Transverse colon (tissue), 4 donors: ENCODE measurements at regions not wholly inside any gene's neighbourhood (a gene's known extent, or its start where the extent isn't known, plus 50 kb on each side); places are given as distances from the start of the nearest gene placed in this dataset.

Experiments
- CTCF ChIP-seq, 5 experiments: fragments of 200-600 bp in 3 of 5; fragments of 450-650 bp in 2 of 5; sonication (generic) in 3 of 5; IDR thresholded peaks; 1 replicate in 2 of 5; 2 replicates in 3 of 5; pipeline ENCODE4 v1.5.1; 2016 to 2017; ENCODE audit warnings: antibody characterized with exemption in 5 of 5, inconsistent platforms in 3 of 5, mild to moderate bottlenecking in 2 of 5, moderate library complexity in 1 of 5
- EP300 ChIP-seq: sonication (generic); formaldehyde crosslinking; IDR thresholded peaks from one replicate; pipeline ENCODE4 v1.6.1; 2017; ENCODE audit warnings: antibody characterized with exemption, low read depth
- POLR2A ChIP-seq: fragments of 450-650 bp; IDR thresholded peaks from one replicate; pipeline ENCODE4 v1.6.1; 2016; ENCODE audit warnings: antibody characterized with exemption, mild to moderate bottlenecking, moderate library complexity
- POLR2AphosphoS5 ChIP-seq, 3 donors: sonication (generic); formaldehyde crosslinking; IDR thresholded peaks; one replicate each; pipeline ENCODE4 v1.6.1; 2016; ENCODE audit warnings: antibody characterized with exemption in 3 of 3

GRCh38 chr5:58276431-58276830 lies 183.5 kb downstream of the PLK2 start:
- TF ChIP-seq CTCF (IDR thresholded peaks at IDR 0.05) (no peak), POLR2A (no peak), POLR2AphosphoS5 (IDR thresholded peaks at IDR 0.05) (no peak), EP300 (no peak)
